Activated CD4-positive, alpha-beta T cell treated with anti-CD3 and anti-CD28 coated beads, Interleukin-2, amount 50 U/mL, for 24 hours (primary cell): ENCODE measurements at regions not wholly inside any gene's neighbourhood (a gene's known extent, or its start where the extent isn't known, plus 50 kb on each side); places are given as distances from the start of the nearest gene placed in this dataset.
A peak's percentile ranks its signal among the peaks of the same experiment; 100 is the strongest.
"Not testable (repeated sequence)": the region's sequence is repeated elsewhere in the genome, so short reads cannot be mapped to it uniquely, and the experiment has no call there.

ENCODE experiments used
- DNase-seq, 2 donors: peaks; one replicate each; pipeline ENCODE4 v3.0.0-alpha.2; 2020; ENCODE audit warnings: low read depth in 1 of 2, low spot score in 1 of 2

DNA sequence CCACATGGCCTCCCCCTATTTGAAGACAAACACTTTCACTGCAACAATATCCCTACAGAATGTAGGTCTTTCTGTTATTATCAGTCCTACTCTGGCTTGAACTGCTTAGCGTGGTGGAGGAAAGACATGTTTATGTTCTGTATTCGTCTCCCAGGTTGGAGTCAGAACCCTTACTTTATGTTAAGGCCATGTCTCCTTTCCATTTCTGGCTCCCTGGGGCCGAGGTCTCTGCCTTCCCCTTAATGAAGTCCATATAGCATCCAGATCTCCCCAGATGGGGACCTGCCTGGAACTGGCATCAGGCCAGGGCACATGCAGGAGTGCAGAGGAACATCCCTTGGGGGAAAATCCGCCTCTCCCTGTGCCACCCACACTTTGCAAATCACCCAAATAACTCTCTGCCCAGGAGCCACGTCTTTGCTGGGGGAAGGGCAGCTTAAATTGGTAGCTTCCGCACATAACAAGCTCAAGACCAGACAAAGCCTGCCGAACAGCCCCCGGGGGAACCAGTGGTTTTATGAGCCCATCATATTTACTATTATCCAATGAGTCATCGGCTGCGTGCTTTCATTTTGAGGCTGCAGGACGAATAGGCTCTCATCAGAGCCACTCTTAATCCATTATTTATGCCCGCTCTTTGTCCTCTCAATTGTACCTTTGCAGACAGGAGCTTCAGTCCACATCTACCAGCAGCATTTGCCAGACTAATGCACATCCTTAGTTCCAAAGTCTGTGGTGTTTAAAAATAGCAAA, 237.0 kb downstream of the UACA start:
- no peak for DNase-seq

DNA sequence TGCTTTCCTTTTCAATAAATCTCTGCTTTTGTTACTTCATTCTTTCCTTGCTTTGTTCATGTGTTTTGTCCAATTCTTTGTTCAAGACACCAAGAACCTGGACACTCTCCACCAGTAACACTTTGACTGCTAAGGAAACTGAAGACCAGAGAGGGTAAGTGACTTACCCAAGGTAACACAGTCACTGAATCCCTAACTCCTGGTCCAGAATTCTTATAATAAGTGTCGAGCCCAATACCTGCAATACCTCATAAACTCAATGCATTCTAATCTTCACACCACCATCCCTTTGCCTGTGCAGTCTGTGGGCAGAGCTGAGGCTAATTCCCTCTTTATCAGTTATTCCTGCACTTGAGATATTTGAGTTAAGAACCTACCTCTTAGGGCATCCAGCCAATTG, 237.8 kb downstream of the UACA start:
- DNase-seq, result no peak

DNA sequence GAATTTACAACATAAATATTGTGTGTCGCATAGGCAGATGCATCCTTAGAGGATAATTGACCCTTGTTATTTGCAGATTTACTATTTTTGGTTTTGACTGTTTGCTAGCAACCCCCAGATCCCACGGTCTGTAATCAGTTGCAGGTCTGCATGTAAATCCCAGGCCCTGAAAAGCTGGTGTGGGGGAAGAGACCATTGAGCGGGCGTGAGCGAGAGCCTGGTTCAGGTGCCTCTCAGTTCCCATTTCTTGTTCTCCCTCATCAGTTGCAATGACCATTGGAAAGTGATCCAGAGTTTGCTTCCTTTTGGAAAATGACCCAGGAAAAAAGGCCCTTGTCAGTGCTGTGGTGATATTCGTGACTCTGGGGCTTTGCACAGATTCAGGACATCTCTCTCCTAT, 238.9 kb downstream of the UACA start:
- DNase-seq, result no peak

DNA sequence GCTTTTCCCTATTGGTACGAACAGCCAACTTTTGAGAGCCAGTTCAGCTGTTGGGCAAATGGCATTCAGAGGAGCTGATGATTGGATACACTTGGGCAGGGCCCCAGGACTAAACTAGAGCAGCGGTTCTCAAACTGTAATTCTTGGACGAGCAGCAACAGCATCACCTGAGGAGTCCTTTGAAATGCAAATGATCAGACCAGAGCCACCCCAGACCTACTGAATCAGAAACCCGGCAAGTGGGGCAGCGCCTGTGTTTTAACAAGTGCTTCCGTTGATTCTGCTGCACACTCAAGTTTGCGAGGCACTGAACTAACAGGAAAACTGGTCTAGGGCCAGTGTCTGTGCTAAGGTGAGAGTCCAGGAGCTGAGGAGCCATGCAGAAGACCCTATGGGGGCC, 239.7 kb downstream of the UACA start:
- DNase-seq, result no peak

DNA sequence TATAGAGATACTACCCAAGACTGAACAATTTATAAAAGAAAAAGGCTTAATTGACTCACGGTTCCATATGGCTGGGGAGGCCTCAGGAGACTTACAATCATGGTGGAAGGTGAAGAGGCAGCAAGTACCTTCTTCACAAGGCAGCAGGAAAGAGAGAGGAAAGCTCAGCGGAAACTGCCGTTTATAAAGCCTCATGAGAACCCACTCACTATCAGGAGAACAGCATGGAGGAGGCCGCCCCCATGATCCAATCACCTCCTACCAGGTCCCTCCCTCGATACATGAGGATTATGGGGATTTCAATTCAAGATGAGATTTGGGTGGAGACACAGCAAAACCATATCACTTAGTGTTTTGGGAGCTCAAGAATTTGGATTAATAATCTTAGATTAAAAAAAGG, 240.2 kb downstream of the UACA start:
- no peak for DNase-seq

DNA sequence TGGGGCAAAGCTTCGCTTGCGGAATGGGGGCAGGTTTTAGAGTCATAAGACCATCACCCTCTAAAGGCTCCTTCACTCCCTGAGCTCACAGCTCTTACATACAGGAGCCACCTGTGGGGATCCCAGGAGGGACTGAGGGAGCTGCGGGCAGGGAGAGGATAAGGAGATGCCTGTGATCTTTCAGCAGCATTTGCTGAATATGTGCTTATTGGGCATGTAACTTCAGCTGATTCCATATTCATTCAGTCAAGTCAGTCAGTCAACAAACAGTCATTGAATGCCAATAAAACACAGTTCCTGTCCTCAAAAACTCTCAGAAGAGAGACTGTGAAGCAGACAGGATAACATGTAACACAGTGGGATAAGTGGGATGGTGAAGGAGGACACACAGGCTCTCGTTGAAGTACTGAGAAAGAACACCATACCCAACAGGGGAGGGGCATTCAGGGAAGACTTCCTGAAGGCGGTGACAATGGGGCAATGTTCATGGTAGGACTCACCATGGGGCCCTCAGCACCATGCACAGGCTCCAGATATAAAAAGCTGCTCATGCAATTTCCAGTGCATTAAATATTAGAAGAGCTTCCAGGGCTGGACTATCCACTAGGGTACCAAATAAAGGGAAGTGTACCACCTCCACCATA, 240.9 kb downstream of the UACA start:
- DNase-seq, result no peak

DNA sequence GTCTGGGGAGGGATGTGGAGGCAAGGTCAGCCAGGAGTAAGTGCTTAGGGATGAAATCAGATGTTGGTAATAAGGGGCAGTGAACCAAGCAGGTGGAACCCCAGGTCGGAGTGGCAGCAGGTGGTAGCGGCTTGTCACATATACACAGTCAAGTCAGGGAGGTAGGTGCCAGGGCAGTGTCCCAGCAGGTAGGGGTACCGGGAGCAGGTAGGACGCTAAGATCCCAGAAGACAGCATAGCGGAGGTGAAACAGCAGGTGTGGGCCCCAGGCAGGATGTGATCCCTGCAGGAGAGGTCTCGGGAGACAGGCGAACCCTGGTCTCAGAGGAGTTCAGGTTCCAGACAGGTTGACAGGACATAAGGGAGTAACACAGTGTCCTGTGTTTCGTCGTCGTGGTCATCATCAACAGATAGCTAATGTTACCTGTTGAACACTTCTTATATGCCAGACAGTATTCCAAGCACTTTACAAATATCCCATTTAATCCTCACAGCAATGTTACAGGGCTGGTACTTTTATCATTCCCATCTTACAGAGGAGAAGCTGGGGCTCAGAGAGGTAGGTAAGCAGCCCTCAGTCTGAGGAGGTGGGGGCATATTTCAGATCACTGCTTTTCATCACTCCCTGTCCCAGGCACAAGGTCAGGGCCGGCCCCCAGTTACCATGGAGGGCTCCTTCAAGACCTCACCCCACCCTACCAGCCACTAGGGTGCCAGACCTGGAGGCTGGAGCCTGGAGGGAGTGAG, 241.6 kb downstream of the UACA start:
- no peak for DNase-seq

DNA sequence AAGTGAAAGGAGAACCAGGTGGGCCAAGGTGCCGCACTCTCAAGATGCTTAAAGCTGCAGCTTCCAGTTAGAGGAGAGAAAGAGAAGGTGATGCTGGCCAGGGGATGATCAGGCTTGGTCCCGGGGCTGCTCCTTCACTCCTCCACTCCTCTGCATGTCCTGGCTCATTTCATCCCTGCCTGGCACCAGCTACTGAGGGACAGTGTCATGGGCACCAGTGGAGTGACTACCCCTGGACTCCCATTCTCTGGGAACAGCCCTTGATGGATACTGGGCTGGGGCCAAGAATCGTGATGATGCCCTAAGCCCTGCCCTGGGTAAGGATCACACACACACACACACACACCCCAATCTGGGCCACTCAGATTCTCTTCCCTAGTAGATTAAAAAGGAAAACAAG, 243.7 kb downstream of the UACA start:
- no peak for DNase-seq

DNA sequence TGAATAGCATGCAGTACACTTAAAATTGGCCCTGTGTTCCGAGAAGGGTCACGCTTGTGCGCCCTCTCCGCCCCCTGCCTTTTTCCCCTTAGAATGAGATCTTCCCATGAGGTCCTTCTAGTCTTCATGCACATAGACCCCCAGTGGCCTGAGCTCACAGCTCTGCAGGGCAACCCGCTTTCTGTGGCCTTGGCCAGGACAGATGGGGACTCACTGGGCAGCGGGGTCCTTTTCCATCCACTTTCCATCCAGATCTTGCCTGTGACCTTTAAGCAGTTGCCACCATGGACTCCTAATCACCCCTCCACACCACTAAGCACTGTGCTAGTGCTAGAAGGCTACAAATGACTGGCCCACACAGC, 244.4 kb downstream of the UACA start:
- no peak for DNase-seq

DNA sequence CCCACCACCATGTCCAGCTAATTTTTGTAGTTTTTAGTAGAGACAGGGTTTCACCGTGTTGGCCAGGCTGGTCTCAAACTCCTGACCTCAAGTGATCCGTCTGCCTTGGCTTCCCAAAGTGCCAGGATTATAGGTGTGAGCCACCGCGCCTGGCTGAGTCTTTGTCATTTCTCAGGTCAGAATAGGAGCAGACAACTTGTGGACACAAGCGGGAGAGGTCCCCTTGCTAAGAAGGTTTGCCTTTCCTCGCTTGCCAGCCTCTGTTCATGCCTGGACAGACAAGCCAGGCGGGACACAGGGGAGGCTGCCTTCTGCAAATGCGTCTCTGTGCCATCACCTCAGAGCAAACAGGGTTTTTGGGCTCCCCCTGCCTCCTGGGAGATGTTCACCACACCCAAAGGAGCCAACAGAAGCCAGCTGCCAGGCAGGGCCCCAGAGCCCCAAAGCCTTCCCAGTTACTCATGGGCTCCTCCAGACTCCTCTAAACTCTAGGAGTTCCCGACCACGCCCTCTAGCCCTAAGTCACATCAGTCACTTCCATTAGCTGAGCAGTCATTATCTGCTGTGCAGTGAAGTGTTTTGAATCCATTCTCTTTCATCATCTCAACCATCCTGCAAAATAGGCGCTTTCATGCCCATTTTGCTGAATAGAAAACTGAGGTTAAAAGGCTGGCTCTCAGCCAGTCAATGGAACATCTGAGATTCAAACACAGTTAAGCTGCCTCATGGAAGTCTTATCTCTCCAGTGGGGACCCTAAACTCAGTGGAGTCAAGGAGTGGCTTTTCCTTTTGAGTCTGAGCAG, 245.0 kb downstream of the UACA start:
- no peak for DNase-seq

DNA sequence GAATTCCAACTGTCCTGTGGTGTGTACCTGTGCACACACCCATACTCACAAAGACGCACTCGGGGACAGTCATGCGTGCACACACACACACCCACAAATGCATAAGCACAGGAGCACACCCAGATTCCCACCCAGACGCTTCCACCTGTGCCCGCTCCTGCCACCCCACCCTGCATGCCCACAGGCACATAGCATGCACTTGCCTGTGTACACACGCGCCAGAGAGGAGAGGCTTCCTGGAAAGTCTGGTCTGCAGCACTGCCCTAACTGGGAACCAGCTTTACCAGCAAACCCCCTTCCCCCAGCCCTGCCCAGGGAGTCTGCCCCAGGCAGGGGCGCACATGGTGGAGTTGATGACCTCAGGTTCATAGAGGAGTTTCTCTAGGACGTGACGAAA, 246.2 kb downstream of the UACA start:
- DNase-seq, result no peak

DNA sequence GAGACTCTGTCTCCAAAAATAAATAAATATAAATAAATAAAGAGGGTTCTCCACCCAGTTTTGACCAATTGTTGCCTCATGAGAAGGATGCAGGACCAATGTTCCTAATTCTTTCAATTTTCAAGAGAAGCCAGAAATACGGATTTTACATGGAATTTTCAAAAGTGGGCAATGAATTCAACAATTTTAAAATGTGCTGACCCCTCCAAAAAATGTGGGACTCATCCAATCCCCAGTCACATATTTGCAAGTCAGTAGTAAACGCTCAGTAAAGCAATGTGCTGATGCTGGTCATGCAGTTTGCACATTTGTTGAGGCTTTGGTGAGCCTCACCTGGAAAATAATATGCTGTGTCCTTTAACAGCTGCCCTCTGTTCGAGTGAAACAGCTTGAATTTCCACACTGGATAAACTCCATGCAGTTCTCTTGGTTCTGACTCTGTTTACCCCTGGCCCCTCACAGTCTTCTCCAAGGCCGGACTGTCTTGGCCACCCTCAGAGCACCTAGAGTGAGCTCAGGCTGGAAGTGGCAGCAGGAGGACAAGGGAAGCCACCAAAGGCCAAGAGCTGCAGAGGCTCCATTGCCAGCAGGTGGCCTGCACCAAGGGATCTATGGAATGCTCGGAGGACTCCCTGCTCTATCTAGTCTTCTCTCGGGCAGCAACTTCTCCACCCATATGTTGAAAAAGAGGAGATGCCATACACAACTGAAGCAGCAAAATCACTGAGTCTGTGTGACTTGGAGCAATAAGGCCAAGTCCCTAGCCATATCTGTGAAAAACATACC, 246.8 kb downstream of the UACA start:
- DNase-seq, result no peak

DNA sequence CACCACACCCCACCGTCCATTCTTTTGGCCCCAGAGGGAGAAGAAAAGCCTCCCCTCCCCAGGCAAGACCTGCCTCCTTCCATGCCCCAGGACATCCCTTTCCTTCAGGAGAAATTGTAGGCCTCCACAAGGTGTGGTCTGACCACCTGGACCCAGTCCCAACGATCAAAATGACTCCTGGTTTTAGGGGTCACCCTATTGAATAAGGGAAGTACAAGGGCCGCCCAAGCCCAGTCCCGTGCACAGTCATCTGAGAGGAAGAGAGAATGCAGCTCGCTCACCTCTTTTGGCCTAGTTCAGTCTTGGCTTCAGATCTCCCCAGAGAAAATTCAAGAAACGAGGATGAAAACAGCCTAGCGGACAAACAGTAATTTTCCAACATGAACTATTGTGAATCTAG, 249.1 kb downstream of the UACA start:
- no peak for DNase-seq

DNA sequence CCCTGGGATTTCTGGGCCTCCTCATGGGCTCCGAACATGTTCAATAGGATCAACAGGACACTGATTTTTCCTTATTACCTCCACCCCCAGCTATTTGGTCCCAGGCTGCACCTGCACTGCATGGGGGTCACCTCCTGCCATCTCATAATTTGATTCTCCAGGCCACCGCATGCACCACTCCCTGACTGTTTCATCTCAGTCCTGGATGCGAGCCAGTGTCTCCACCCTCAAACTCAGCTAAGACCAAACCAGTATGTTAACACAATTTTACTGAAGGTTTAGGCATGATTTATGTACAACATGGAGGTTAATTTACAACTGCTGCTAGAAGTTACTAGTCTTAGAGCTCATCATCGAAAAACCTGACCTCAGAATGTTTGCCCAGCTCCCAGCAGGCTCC, 249.5 kb downstream of the UACA start:
- no peak for DNase-seq

DNA sequence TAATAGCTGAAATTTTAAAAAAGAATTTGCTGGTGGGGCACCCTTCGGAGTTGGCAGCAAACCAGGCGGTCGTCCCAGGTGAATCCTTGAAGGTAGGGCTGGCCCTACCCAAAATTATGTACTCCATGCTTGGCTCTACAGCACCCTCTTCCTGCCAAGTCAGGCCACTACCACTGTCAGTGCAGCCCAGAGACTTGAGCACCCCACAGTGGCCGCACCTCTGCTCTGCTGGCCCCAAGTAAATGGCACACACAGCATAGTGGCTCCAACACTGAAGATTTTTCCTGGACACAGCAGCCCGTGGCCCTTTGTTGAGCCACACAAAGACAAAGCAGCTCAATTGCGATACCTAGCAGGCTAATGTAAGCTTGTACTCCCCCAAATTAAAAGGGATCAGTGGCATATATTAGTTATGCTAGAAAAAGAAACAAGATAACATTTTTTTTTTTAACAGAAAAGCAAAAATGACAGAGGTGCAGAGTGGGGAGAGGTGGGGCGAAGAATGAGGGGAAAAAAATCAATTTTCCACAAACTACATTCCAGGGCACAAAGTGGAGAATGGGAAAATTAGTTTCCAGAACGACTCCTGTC, 250.5 kb downstream of the UACA start:
- DNase-seq, result peak in 1 of 2 donors; percentile 43

DNA sequence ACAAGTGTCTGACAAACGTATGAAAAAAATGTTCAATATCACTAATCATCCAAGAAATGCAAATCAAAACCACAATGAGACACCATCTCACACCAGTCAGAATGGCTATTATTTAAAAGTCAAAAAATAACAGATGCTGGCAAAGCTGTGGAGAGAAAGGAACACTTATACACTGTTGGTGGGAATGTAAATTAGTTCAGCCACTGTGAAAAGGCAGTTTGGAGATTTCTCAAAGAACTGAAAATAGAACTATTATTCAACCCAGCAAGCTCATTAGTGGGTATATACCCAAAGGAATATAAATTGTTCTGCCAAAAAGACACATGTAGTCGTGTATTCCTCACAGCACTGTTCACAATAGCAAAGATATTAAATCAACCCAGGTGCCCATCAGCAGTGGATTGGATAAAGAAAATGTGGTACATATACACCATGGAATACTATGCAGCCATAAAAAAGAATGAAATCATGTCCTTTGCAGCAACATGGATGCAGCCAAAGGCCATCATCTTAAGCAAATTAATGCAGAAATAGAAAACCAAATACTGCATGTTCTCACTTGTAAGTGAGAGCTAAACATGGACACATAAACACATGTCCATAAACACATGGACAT, 251.3 kb downstream of the UACA start:
- DNase-seq, result not testable (repeated sequence)

DNA sequence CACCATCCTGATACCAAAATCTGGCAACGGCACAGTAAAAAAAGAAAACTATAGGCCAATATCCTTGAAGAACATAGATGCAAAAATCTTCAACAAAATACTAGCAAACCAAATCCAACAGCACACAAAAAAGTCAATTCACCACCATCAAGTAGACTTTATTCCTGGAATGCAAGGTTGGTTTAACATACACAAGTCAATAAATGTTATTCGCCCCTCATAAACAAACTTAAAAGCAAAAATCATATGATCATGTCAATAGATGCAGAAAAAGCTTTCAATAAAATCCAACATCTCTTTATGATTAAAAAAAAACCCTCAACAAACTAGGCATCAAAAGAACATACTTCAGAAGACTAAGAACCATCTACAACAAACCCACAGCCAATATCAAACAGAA, 252.9 kb downstream of the UACA start:
- DNase-seq, result no peak

DNA sequence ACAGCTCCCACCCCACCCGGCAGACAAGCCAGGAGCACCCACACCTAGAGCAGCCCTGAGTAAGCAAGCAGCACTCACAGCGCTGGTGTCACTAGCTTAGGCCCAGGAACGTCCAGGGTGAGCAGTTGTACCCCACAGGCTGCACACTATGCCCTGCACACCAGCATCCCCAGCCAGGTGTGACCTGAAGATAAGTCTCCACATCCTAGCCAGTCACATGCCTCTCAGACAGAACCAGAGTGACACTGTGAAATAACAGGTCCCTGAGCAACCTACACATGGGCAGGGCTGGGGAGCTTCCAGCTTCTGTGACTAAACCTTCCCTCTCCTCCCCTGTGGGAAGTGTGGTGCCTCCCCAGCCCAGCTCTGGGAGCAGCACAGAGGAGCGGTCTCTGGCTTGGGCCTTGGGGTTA, 253.6 kb downstream of the UACA start:
- DNase-seq, result no peak

DNA sequence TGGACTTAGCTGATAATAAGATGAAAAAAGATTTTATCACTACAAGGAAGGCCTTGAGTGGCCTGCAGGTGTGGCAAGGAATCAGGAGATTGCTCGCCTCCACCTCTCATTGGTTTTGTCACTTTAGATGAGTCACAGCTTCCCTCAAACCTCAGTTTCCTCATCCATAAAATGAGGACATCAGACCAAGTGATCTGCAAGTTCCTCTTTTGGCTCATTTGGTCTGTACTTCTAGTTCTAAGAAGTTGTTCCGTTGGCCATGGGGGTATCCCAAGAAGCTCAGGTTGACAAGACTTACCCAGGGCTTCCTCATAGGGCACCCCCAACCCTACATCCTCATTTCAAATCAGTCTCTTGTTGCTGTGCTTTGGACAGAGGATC, 254.1 kb downstream of the UACA start:
- DNase-seq, result no peak
